Esophagus muscularis mucosa (tissue), 4 donors: ENCODE measurements at regions not wholly inside any gene's neighbourhood (a gene's known extent, or its start where the extent isn't known, plus 50 kb on each side); places are given as distances from the start of the nearest gene placed in this dataset.

Experiments
- CTCF ChIP-seq, 3 experiments: fragments of 200-600 bp in 2 of 3; fragments of 450-650 bp in 1 of 3; sonication (generic) in 2 of 3; IDR thresholded peaks; one replicate each; pipeline ENCODE4 v1.5.1; 2017 to 2019; ENCODE audit warnings: antibody characterized with exemption in 3 of 3, mild to moderate bottlenecking in 2 of 3, moderate library complexity in 1 of 3
- EP300 ChIP-seq: sonication (generic); formaldehyde crosslinking; IDR thresholded peaks from one replicate; pipeline ENCODE4 v1.6.1; 2017; ENCODE audit warnings: antibody characterized with exemption
- POLR2A ChIP-seq: fragments of 450-650 bp; IDR thresholded peaks from one replicate; pipeline ENCODE4 v1.6.1; 2017; ENCODE audit warnings: antibody characterized with exemption, moderate library complexity, mild to moderate bottlenecking, low read depth
- POLR2AphosphoS5 ChIP-seq, 2 donors: sonication (generic); formaldehyde crosslinking; IDR thresholded peaks; one replicate each; pipeline ENCODE4 v1.6.1; 2017; ENCODE audit warnings: antibody characterized with exemption in 2 of 2

GRCh38 chr2:199589306-199589705 lies 131.6 kb upstream of the SATB2 start:
- no peak for TF ChIP-seq CTCF (IDR thresholded peaks at IDR 0.05)
- no peak for TF ChIP-seq POLR2A
- TF ChIP-seq EP300, result no peak
- TF ChIP-seq POLR2AphosphoS5 (IDR thresholded peaks at IDR 0.05), result no peak
